ENCODE measurements at regions not wholly inside any gene's neighbourhood (a gene's known extent, or its start where the extent isn't known, plus 50 kb on each side); places are given as distances from the start of the nearest gene placed in this dataset.

GRCh38 chr3:8183627-8184026 is 318.0 kb upstream of the LMCD1 start:
- TF ChIP-seq CTCF (IDR thresholded peaks at IDR 0.05; ENCODE audit: extremely low read depth in 1 of 2, insufficient read depth in 1 of 2, low read depth in 1 of 2, low read length in 2 of 2) (no peak), EZH2 (IDR thresholded peaks at IDR 0.05; ENCODE audit: borderline replicate concordance, low read depth, low read length, severe bottlenecking) (no peak), POLR2AphosphoS5 (IDR thresholded peaks at IDR 0.05; ENCODE audit: insufficient read depth, low read depth, low read length) (no peak), FOS (IDR thresholded peaks at IDR 0.05; ENCODE audit: borderline replicate concordance, insufficient read depth, low read length) (no peak), MAX (IDR thresholded peaks at IDR 0.05; ENCODE audit: insufficient read depth, insufficient read length) (no peak), POLR2A (IDR thresholded peaks at IDR 0.05; ENCODE audit: low read depth, low read length) (no peak)

Measured in endothelial cell of umbilical vein (primary cell).